NCI-H1417 (cell line): ENCODE measurements at regions not wholly inside any gene's neighbourhood (a gene's known extent, or its start where the extent isn't known, plus 50 kb on each side); places are given as distances from the start of the nearest gene placed in this dataset.
"Not testable (repeated sequence)": the region's sequence is repeated elsewhere in the genome, so short reads cannot be mapped to it uniquely, and the experiment has no call there.

Source experiments
- DNase-seq, 3 experiments: peaks; one replicate each; lab custom pipeline; 2025; lab: John Stamatoyannopoulos, UW

- DNase-seq: no peak
Measured at GRCh38 chr5:164289526-164289925, 784.1 kb downstream of the MAT2B start.

- DNase-seq: no peak
Measured at GRCh38 chr5:164296603-164297080, 791.2 kb downstream of the MAT2B start.

GRCh38 chr5:164298165-164298564 lies 792.7 kb downstream of the MAT2B start:
- DNase-seq: no peak

- DNase-seq: no peak
Measured at GRCh38 chr5:164300295-164300694, 794.9 kb downstream of the MAT2B start.

GRCh38 chr5:164301136-164301535 lies 795.7 kb downstream of the MAT2B start:
- no peak for DNase-seq

GRCh38 chr5:164301708-164302107 lies 796.3 kb downstream of the MAT2B start:
- DNase-seq: no peak

GRCh38 chr5:164302533-164303235 lies 797.3 kb downstream of the MAT2B start:
- peak in 1 of 3 experiments; percentile 5 for DNase-seq

GRCh38 chr5:164303646-164304215 lies 798.3 kb downstream of the MAT2B start:
- no peak for DNase-seq

- DNase-seq: no peak
Measured at GRCh38 chr5:164306662-164307061, 801.2 kb downstream of the MAT2B start.

GRCh38 chr5:164312801-164313200 lies 807.4 kb downstream of the MAT2B start:
- no peak for DNase-seq

- no peak for DNase-seq
Measured at GRCh38 chr5:164317676-164318075, 812.3 kb downstream of the MAT2B start.

GRCh38 chr5:164319161-164319560 lies 813.7 kb downstream of the MAT2B start:
- DNase-seq: no peak

GRCh38 chr5:164324239-164324638 lies 818.8 kb downstream of the MAT2B start:
- no peak for DNase-seq

- no peak for DNase-seq
Measured at GRCh38 chr5:164326219-164326618, 820.8 kb downstream of the MAT2B start.

- not testable (repeated sequence) for DNase-seq
Measured at GRCh38 chr5:164327166-164327565, 821.7 kb downstream of the MAT2B start.

GRCh38 chr5:164332349-164333196 lies 827.2 kb downstream of the MAT2B start:
- peak in 2 of 3 experiments; percentile 13 to 64 for DNase-seq

- no peak for DNase-seq
Measured at GRCh38 chr5:164335837-164336236, 830.4 kb downstream of the MAT2B start.

- no peak for DNase-seq
Measured at GRCh38 chr5:164336276-164336675, 830.9 kb downstream of the MAT2B start.

- no peak for DNase-seq
Measured at GRCh38 chr5:164336906-164337305, 831.5 kb downstream of the MAT2B start.

- peak in 2 of 3 experiments; percentile 13 to 66 for DNase-seq
Measured at GRCh38 chr5:164341056-164341619, 835.7 kb downstream of the MAT2B start.

- DNase-seq: peak in 2 of 3 experiments; percentile 72 to 95
Measured at GRCh38 chr5:164345173-164345849, 839.9 kb downstream of the MAT2B start.

- no peak for DNase-seq
Measured at GRCh38 chr5:164345853-164346252, 840.4 kb downstream of the MAT2B start.
